Superior temporal gyrus (tissue), 1 donor: ENCODE measurements at regions not wholly inside any gene's neighbourhood (a gene's known extent, or its start where the extent isn't known, plus 50 kb on each side); places are given as distances from the start of the nearest gene placed in this dataset.
"Not testable (repeated sequence)": the region's sequence is repeated elsewhere in the genome, so short reads cannot be mapped to it uniquely, and the experiment has no call there.

Experiments used
- DNase-seq: peaks from one replicate; pipeline ENCODE4 v3.0.0-alpha.2; 2016; ENCODE audit errors: extremely low spot score

DNA sequence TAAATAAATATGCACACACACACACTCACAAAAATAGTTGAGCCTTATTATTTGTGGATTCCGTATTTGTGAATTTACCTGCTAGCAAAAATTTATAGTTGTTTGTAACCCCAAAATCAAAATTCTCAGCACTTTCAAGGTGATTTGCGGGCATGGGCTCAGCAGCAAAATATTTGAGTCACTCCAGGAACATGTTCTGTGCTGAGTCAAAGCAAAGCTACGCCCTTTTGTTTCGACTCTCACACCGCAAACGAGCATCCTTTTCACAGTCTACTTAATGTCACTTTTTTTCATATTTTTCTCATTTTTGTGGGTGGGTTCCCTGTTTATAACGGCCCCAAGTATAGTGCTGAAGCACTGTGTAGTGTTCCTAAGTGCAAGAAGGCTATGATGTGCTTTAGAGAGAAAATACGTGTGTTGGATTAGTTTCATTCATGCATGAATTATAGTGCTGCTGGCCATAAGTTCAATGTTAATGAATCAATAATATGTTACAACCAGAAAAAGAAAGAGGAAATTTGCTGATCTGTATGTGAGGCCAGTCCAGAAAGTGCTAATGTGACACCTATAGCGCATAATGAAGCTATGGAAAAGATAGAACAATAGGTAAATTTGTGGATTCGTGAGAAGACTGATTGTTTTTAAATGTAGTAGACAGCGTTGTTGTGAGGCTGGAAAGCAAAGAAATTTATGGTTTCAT is 723.2 kb upstream of the AGA start:
- no peak for DNase-seq

DNA sequence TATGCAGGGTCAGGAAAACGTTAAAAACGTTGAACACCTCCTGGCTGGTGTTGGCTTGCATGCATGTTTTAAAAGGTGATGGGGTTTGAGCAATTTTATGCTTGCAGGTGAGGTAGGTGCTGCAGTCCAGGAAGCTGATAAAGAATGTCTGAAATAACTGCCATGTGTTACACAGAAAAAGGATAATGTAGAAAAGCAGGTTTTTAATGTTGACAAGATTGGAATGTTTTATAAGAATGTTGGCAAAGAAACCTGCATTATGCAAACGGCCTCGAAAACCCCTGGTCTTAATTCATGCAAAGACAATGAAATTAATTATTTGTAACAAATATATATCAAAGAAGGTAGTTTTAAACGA is 723.7 kb upstream of the AGA start:
- no peak for DNase-seq

DNA sequence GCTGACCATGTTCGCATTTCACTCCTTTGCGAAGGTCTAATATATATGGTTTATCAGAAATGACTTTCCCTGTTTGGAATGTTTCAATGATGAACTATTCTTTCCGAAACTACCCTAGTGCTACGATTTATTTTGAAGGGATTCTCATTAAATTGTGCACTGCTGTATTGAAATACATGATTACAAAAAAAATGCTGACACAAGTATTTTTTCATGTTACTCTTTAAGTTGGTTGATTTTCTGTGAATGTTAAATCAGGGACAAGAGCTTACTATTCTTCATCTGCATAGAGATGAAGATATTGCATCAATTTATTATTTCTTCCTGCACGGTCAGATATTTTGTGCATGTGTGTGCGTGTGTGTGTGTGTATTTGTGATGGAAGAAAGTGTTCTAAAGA is 731.5 kb upstream of the AGA start:
- no peak for DNase-seq

DNA sequence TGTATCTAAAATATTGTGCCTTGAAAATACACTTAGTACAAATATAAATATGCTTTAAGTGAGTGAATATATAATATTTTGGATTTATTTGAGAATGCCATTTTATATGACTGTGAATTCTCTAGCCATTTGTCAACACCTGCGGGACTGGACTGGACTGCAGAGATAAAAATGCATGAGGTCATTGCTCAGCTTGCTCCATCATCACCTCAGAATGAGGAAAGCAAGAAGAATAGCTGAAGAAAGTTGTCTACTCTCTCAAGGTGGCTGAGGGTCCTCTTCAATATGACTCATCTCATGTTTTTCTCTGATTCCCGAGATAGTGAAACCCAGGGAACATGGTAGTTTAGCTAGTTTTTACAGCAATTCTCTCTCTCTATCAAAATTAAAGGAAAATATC is 732.5 kb upstream of the AGA start:
- no peak for DNase-seq

DNA sequence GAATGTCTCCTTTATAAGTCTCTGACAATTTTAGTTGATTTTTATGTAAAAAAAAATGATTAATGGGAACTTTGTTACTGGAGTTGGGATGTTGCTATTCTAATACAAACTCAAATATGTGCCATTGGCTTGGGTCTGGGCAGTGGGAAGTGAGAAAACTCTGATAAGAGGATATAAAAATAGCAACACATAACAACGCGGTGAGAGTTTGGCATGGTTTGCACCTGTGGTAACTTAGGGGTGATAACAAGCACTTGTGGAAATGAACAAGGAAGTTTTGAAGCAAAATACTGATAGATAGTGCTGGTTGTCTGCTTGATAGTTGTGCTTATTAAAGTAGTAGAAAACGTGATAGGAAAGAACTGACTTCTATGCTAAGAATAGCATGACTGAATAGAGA is 743.3 kb upstream of the AGA start:
- DNase-seq, result no peak

DNA sequence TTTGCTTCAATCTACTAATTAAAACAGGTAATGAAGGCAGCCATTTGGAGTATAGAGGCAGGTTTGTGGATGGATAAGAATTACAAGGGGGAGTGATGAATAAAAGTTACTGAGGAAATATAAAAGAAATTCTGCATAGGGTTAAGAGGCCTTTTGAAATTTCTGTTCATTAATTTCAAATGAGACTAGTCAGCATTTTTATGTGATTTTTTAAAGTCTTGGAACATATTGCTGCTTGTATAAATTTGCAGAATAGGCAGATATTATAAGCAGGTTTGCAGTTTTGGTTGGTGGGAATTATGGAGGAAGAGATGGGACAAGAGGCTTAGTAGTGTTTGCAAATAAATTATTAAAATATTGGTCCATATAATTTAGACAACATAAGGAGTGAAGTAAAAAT is 750.4 kb upstream of the AGA start:
- no peak for DNase-seq

DNA sequence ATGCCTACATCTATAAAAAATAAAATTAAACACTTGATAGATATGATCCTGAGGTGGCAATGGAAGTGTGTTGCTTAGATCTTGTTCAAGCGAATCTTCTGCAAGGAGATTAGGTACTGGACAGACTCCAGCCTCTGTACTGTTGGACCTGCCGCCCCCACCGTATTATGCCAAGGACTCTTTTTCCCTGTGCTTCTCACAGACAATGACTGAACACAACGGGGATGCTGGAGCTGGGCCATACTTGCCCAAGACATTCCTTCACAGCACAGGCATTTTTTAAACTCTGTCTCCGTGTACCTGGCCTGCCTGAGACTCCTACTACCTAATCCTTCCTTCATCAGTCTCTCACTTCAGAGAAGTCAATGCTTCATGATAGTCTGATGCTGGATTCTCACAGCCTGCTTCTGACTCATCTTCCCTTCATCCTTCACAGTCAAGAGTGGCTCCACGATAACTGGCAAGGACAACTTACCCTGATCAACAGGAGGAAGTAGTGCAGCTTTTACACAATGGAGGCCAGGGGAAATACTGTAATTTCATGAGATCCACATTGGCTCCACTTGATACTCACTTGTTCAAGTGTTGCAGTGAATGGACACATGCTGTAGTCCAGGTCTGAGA is 754.6 kb upstream of the AGA start:
- no peak for DNase-seq

DNA sequence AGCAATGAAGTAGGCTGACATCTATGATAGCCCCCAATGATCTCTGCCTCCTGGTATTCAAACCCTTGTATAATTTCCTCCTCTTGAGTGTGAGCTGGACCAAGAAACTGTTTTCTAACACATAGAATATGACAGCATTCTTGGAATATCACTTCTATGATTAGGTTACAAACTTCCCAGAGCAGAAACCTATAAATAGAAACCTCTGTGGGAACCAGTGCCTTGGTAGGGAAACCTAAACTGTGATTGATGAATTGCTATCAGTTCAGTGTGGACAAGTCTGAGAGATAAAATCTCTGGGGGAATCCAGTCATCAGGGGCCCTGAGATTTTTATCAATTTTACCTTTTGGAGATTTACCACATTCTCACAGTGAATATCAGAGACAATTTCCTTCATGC is 756.5 kb upstream of the AGA start:
- no peak for DNase-seq

DNA sequence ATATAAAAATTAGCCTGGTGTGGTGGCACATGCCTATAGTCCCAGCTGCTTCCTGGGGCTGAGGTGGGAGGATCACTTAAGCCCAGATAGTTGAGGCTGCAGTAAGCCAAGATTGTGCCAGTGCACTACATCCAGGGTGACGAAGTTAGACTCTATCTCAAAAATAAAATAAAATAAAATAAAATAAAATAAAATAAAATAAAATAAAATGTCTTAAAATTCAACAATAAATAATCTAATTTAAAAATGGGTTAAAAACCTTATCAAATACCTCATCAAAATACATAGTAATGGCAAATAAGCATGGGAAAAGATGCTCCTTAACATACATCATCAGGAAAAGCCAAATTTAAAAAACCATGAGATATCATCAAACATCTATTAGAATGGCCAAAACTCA is 760.2 kb upstream of the AGA start:
- DNase-seq, result no peak

DNA sequence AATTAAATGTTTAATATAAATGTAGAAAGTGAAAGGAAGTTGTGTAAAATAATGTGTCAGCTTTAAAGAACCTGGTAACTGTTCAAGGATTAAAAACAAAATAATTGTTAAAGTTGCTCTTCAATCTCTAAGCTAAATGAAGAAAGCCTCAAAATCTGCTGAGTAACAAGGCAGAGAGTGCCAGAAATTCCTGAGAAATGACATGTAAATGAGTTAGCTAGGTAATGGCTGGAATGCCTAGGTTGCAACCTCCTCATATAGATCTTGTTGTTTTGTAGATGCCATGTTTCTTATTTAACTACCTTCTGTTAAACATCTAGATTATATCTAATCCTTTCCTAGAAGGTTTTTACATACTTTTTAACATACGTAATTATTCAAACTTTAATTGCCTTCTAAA is 763.6 kb upstream of the AGA start:
- DNase-seq, result no peak

DNA sequence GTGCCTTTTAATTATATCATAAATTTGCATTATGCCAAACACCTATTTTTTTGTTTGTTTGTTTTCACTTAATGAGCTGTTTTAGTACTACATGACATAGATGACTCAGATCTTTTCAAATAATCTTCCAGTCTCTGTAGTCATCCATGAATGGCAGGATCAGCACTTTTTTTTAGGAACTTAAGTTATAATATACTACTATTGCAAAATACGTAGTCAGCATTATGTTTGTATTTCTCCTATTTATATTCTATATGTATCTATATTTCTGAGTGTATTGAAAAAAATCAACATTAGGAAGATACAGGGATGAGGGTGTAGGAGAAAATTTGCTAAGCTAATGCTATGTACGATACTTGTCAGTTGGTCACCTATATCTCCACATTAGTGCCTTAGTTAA is 773.1 kb upstream of the AGA start:
- DNase-seq, result no peak

DNA sequence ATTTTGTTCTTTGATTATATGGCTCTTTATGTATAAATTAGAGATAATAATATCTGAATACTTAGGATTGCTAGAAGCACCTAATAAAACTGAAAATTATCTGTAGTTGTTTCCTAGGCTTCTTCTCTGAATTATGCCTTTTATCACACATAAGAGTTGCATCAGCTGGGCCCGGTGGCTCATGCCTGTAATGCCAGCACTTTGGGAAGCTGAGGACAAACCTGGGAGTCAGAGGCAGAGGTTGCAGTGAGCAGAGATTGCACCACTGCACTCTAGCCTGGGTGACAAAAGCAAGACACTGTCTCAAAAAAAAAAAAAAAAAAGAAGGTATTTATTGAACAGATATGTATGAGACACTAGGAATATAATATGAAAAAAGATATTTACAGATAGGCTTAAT is 773.5 kb upstream of the AGA start:
- no peak for DNase-seq

DNA sequence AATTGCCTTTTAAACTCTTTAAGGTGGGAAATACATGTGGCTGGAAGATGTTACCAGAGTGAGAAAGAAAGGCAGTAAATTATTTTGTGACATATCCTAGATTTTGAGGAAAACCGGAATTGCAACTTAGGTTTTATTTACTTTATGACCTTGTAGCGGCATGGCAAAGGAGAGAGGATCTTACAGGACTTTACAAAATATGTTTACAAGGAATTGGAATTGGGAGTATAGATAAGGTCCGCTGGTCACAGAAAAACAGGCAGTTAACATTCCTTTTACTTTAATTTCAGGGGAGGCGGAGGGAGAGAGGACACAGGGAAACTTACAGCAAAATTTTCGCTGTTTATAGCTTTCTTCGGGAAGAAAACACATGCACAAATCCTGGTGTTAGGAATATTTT is 784.2 kb upstream of the AGA start:
- DNase-seq, result not testable (repeated sequence)

DNA sequence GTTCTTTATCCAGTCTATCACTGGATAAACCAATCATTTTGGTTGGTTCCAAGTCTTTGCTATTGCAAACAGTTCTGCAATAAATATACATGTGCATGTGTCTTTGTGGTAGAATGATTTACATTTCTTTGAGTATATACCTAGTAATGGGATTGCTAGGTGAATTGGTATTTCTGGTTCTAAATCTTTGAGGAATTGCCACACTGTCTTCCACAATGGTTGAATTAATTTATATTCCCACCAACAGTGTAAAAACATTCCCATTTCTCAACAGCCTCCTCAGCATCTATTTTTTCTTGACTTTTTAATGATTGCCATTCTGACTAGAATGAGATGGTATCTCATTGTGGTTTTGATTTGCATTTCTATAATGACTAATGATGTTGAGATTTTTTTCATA is 791.7 kb upstream of the AGA start:
- DNase-seq, result no peak

DNA sequence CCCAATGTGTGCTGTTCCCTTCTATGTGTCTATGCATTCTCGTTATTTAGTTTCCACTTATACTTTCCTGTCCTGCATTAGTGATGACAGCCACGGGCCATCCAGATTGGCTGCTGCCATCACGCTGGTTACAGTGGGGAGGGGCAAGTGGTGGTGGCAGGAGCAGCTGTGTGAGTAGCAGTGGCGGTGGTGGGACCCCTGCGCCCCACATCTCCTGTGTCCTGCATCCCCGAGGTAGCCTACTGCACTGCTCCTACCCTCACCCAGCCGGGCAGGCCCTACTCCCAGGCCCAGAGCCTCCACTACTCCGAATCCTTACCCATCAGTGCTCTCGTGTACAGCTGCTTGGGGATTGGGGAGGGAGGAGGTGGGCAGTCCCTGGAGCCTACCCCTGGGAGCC is 798.7 kb upstream of the AGA start:
- DNase-seq, result no peak

DNA sequence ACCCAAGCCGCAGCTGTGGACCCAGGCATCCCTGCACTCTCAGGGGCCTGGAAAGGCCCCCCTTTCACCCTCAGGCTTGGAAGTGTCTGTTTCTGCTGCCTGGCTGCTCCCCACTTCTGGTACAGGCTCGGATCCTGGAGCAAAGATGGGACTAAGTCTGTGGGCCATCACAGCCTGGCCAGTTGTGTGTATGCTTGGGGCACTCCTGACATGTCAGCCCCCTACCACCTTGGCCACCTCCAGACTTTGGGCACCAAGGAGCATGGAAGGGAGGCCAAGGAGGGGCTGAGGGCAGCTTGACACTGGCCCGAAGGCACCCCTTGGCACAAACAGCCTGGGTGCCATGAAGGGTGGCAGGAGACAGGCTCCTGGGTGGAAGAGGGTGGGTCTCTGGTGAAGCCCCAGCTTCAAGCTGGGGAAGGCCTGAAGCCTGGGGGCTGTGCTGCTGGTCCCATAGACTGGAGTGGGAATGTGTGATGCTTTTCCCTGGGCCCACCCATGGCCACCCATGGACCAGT is 799.4 kb upstream of the AGA start:
- DNase-seq, result no peak

DNA sequence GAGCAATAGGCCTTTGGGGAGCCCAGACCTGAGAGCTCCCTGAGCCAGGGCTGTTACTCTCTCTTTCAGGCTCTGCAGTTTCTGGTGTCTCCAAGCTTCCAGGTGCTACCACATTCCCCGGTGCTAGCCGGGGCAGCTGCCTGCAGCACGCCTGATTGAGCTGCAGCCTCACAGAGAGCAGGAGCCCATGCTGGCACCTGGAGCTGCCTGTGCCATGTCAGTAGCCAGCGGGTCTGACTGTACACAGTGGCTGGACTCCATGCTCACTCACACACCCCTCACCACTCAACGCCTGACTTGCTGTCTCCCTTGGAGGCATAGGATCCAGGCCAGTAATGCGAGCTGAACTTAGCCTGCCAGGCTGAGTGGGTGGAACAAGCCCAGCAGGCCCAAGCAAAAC is 800.4 kb upstream of the AGA start:
- DNase-seq, result no peak

DNA sequence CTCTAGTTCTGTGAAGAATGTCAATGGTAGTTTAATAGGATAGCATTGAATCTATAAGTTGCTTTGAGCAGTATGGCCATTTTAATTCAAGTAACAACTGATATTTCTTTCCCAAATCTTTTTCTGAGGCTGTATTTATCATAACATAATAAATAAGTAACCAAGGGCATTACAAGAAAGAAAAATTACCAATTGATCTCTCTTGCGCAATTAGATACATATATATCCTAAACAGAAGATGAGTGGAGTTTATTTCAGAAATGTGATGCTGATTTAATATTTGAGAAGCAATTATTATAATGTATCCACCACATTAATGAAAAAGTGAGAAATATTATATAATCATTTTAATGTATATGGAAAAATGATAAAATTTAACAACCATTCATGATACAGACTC is 802.5 kb upstream of the AGA start:
- DNase-seq, result no peak

DNA sequence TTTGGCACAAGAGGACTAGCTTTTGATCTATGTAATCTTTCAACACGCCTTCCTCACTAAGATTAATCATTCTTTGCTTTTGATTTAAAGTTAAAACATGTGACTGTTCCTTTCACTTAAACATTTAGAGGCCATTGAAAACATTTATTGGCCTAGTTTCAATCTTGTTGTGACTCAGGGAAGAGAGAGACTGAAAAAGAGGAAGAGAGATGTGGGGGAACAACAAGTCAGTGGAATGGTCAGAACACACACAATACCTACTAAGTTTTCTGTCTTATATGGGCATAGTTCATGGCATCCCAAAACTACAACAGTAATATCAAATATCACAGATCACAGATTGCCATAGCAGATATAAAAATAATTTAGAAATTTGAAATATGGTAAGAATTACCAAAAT is 812.9 kb upstream of the AGA start:
- no peak for DNase-seq

DNA sequence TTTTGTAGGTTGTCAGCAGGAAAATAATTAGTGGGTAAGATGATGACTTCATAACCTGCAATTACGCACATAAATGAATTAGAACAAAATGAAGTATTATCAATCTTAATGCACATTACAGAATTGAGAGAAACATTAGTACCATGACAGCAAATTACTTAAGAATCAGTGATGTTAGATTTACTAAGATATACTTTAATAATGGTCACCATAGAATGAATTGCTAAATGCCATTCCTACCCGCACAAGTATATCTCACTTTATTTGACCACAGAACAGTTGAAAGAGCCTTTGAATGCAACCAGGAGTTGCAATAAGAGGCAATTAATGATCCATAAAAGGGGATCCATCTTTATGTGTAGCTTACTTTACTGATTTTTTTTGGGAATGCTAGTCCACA is 816.4 kb upstream of the AGA start:
- DNase-seq, result no peak

DNA sequence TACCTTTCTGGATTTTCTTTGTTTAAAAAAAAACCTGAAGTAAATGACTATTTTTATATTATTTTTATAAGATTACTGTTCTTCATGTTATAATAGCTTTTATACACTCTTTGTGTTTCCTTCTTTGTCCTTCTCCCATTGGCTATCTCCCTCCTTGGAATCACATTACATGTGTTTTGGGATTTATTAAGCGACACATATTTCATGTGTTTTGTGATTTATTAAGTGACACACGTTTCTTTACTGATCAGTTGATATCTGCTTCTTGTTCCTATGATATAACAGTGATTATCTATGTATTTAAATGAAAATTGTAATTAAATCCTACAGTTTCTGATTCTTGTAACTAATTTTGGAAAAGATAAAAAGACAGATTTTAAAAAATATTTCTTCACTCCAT is 817.3 kb upstream of the AGA start:
- no peak for DNase-seq

DNA sequence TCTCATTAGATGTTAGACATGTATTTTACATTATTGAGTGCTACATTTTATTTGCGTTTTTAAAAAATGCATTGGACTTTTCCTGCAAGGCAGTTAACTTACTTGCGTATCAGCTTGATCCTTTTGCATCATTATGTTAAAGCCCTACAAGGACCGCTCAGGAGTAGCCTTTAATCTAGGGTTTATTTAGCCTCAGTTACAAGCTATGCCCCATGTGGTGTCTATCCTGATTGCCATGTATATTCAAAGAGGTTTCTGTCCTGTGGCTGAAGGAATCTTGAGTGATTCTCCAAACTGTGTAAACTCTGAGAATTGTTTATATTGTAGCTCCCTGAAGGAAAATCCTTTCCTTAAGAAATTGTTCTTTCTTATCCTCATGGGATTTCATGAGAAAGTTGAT is 821.8 kb upstream of the AGA start:
- no peak for DNase-seq

DNA sequence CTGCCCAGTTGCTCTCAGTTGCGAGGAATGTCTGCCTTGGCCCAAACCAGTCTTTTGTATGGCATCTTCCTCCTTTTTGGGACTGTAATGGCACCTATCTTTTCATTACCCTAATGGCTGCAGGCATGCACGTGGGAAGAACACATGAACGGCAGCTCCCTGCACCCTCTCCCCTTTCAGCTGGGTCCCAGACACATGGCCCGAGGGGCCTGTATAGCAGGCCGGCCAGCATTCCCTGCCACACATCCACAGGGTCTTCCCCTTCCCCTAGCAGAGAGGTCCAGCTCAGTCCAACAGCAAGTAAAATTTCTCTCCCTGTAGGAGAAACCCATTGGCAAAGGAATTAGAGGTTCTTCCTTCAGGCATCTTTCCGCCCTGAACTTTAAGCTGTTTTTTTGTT is 829.1 kb upstream of the AGA start:
- DNase-seq, result no peak

DNA sequence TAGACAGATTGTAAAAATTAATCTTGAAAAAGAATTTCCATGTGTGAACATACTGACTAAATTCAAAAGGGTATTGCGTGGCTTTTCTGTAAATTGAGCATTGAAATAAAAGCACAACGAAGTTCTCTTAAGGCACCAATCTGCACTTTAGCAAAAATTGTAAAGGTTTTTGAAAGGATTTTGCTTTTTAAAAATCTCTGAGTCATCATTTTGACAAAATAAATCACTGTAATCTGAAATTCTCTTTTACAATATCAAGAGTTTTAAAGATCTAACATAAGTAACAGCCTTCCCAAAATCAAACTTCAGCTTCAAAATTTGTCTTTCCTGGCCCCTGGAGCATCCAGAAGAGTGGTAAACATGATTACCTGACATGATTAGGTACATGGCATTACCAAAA is 830.9 kb upstream of the AGA start:
- no peak for DNase-seq
